GM19193 (cell line): ENCODE measurements at regions not wholly inside any gene's neighbourhood (a gene's known extent, or its start where the extent isn't known, plus 50 kb on each side); places are given as distances from the start of the nearest gene placed in this dataset.

ENCODE experiments used
- POLR2A ChIP-seq: IDR thresholded peaks from 4 replicates; pipeline ENCODE4 v1.6.1; 2011; ENCODE audit not compliant: insufficient read depth, insufficient read length; ENCODE audit errors: extremely low read depth

GRCh38 chr5:124575725-124576124 lies 170.7 kb downstream of the ZNF608 start:
- TF ChIP-seq POLR2A, result no peak

GRCh38 chr5:124574521-124575436 lies 171.7 kb downstream of the ZNF608 start:
- no peak for TF ChIP-seq POLR2A

GRCh38 chr5:124572971-124573370 lies 173.5 kb downstream of the ZNF608 start:
- no peak for TF ChIP-seq POLR2A

GRCh38 chr5:124570285-124571035 lies 176.0 kb downstream of the ZNF608 start:
- TF ChIP-seq POLR2A, result no peak

GRCh38 chr5:124566875-124567450 lies 179.5 kb downstream of the ZNF608 start:
- no peak for TF ChIP-seq POLR2A

GRCh38 chr5:124561451-124561850 lies 185.0 kb downstream of the ZNF608 start:
- TF ChIP-seq POLR2A, result no peak

- TF ChIP-seq POLR2A, result no peak
These were observed 186.1 kb downstream of the ZNF608 start for GRCh38 chr5:124560370-124560769.

GRCh38 chr5:124557761-124558160 lies 188.7 kb downstream of the ZNF608 start:
- no peak for TF ChIP-seq POLR2A

GRCh38 chr5:124554746-124555578 lies 191.5 kb downstream of the ZNF608 start:
- TF ChIP-seq POLR2A, result no peak

- no peak for TF ChIP-seq POLR2A
These were observed 192.5 kb downstream of the ZNF608 start for GRCh38 chr5:124553911-124554310.

- no peak for TF ChIP-seq POLR2A
These were observed 193.9 kb downstream of the ZNF608 start for GRCh38 chr5:124552526-124552925.

- no peak for TF ChIP-seq POLR2A
These were observed 194.5 kb downstream of the ZNF608 start for GRCh38 chr5:124551939-124552279.

- no peak for TF ChIP-seq POLR2A
These were observed 195.7 kb downstream of the ZNF608 start for GRCh38 chr5:124550731-124551130.

- TF ChIP-seq POLR2A, result no peak
These were observed 196.5 kb downstream of the ZNF608 start for GRCh38 chr5:124549891-124550436.
